SJSA1 (cell line): ENCODE measurements at regions not wholly inside any gene's neighbourhood (a gene's known extent, or its start where the extent isn't known, plus 50 kb on each side); places are given as distances from the start of the nearest gene placed in this dataset.

ENCODE experiments used
- DNase-seq, 2 experiments: peaks; one replicate each; pipeline ENCODE4 v3.0.0-alpha.2; 2015 to 2020; ENCODE audit warnings: low spot score in 2 of 2, low read depth in 1 of 2
- H3K27ac ChIP-seq: fragments of 250-450 bp; sonication (Bioruptor Pico); 2 replicates; pipeline ENCODE4 v1.5.1; 2020; ENCODE audit warnings: mild to moderate bottlenecking, moderate library complexity
- H3K27me3 ChIP-seq: fragments of 250-450 bp; sonication (Bioruptor Pico); replicated peaks from 2 replicates; pipeline ENCODE4 v1.5.1; 2020; ENCODE audit warnings: mild to moderate bottlenecking, moderate library complexity
- H3K36me3 ChIP-seq: fragments of 250-450 bp; sonication (Bioruptor Pico); 2 replicates; pipeline ENCODE4 v1.5.1; 2020; ENCODE audit warnings: mild to moderate bottlenecking
- H3K4me1 ChIP-seq: fragments of 250-450 bp; sonication (Bioruptor Pico); replicated peaks from 2 replicates; pipeline ENCODE4 v1.6.1; 2021; ENCODE audit warnings: mild to moderate bottlenecking
- H3K4me3 ChIP-seq: fragments of 250-450 bp; sonication (Bioruptor Pico); 2 replicates; pipeline ENCODE4 v1.5.1; 2020; ENCODE audit warnings: mild to moderate bottlenecking
- H3K9me3 ChIP-seq: fragments of 250-450 bp; sonication (Bioruptor Pico); replicated peaks from 2 replicates; pipeline ENCODE4 v1.5.1; 2020; ENCODE audit warnings: mild to moderate bottlenecking

- no peaks in the 10 kb centered on the region for H3K36me3 ChIP-seq
- H3K4me1 ChIP-seq, result no peaks in the 10 kb centered on the region
- no peak overlapping the region for H3K4me3 ChIP-seq
- no peak for DNase-seq
- H3K9me3 ChIP-seq, result no peaks in the 10 kb centered on the region
- no peak overlapping the region for H3K27ac ChIP-seq
- H3K27me3 ChIP-seq, result no peaks in the 10 kb centered on the region
Observed at GRCh38 chr11:10941871-10942270, 84.0 kb upstream of the ZBED5 start.

- DNase-seq, result no peak
- H3K27ac ChIP-seq, result no peak overlapping the region
- no peak overlapping the region for H3K4me3 ChIP-seq
- no peaks in the 10 kb centered on the region for H3K4me1 ChIP-seq
- no peaks in the 10 kb centered on the region for H3K36me3 ChIP-seq
- H3K27me3 ChIP-seq, result no peaks in the 10 kb centered on the region
- no peaks in the 10 kb centered on the region for H3K9me3 ChIP-seq
Observed at GRCh38 chr11:10941414-10941813, 83.6 kb upstream of the ZBED5 start.

DNA sequence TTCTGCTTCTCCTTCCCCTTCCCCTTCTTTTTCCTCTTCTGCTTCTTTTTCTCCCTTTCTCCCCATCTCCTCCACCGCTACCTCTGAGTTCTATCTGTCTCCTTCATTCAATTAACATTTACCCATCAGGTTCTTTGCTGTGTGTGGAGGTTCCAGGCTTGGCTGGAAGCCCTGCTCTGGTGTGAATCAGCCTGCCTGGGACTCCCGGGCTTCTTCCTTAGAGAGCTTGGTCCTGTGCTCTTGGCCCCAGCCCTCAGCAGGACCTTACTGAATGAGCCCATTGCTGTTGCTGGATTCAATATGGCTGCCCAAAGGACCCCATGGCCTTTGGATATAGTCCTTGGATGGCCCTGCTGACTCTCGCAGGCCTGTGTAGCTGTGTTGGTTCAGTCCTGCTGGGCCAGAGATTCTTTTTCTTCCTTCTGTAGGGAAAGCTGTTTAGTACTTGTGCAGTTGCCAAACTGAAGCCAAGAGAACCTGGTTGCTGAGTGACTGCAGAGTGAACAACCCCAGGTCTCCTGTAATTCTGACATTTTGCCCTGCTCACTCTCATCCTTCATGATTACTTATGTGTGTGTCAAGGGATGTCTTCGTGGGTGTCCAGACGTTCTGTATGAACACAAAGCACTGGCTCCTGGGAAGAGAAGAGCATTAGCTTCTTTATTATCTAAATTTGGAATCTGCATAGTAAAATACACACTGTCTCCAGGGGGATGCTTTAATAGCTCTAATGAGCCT lies 81.0 kb upstream of the ZBED5 start:
- Histone ChIP-seq H3K9me3 (no peaks in the 10 kb centered on the region), H3K27ac (no peak overlapping the region), H3K36me3 (no peaks in the 10 kb centered on the region), H3K27me3 (no peaks in the 10 kb centered on the region), H3K4me1 (no peaks in the 10 kb centered on the region; the same call in 1 of the 2 replicates), H3K4me3 (no peak overlapping the region)
- no peak for DNase-seq

GRCh38 chr11:10938231-10938630 lies 80.4 kb upstream of the ZBED5 start:
- H3K27me3 ChIP-seq, result no peaks in the 10 kb centered on the region
- no peak overlapping the region for H3K4me3 ChIP-seq
- peaks cover 4% of the 10 kb centered on the region for H3K4me1 ChIP-seq
- no peaks in the 10 kb centered on the region for H3K36me3 ChIP-seq
- no peak for DNase-seq
- no peak overlapping the region for H3K27ac ChIP-seq
- no peaks in the 10 kb centered on the region for H3K9me3 ChIP-seq

GRCh38 chr11:10937385-10937771 lies 79.5 kb upstream of the ZBED5 start:
- Histone ChIP-seq H3K9me3 (no peaks in the 10 kb centered on the region), H3K36me3 (no peaks in the 10 kb centered on the region), H3K27ac (no peak overlapping the region), H3K4me1 (peaks cover 4% of the 10 kb centered on the region), H3K27me3 (no peaks in the 10 kb centered on the region), H3K4me3 (no peak overlapping the region)
- no peak for DNase-seq

GRCh38 chr11:10936626-10937384 lies 79.0 kb upstream of the ZBED5 start:
- Histone ChIP-seq H3K4me3 (no peak overlapping the region), H3K27me3 (no peaks in the 10 kb centered on the region), H3K27ac (no peak overlapping the region), H3K36me3 (no peaks in the 10 kb centered on the region), H3K4me1 (peaks cover 5% of the 10 kb centered on the region), H3K9me3 (no peaks in the 10 kb centered on the region)
- DNase-seq, result no peak

- H3K36me3 ChIP-seq, result no peaks in the 10 kb centered on the region
- no peaks in the 10 kb centered on the region for H3K9me3 ChIP-seq
- peaks cover 13% of the 10 kb centered on the region for H3K4me1 ChIP-seq
- DNase-seq, result no peak
- no peak overlapping the region for H3K4me3 ChIP-seq
- H3K27me3 ChIP-seq, result no peaks in the 10 kb centered on the region
- no peak overlapping the region for H3K27ac ChIP-seq
Observed at GRCh38 chr11:10935015-10935559, 77.2 kb upstream of the ZBED5 start.

DNA sequence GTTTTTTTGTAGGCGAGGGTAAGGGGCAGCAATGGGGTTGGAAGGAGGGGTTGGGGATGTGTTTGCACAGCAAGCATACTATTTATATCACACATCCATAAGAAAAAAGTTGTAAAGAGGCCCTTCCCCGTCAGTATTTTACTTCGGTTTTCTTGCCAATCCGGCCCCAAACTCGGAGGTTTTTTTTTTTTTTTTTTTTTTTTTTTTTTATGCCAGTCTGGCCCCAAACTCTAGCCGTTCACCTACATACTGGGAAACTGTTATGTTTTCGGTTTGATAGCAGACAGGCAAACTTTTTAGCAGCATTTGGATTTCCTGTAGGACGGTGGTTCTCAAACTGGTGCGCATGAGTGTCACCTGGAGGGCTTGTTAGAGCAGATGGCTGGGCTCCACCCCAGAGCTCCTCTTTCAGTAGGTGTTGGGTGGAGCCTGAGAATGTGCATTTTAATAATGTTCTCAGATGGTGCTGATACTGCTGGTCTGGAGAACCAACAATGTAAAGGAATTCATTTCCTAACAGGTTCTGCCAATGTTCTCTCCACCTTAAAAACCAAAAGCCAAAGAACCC lies 76.5 kb upstream of the ZBED5 start:
- Histone ChIP-seq H3K4me1 (peaks cover 14% of the 10 kb centered on the region), H3K27me3 (no peaks in the 10 kb centered on the region), H3K36me3 (no peaks in the 10 kb centered on the region), H3K27ac (peak overlapping the region; percentile 55; the same call in 1 of the 2 replicates), H3K9me3 (no peaks in the 10 kb centered on the region), H3K4me3 (peak overlapping the region; percentile 35)
- no peak for DNase-seq

DNA sequence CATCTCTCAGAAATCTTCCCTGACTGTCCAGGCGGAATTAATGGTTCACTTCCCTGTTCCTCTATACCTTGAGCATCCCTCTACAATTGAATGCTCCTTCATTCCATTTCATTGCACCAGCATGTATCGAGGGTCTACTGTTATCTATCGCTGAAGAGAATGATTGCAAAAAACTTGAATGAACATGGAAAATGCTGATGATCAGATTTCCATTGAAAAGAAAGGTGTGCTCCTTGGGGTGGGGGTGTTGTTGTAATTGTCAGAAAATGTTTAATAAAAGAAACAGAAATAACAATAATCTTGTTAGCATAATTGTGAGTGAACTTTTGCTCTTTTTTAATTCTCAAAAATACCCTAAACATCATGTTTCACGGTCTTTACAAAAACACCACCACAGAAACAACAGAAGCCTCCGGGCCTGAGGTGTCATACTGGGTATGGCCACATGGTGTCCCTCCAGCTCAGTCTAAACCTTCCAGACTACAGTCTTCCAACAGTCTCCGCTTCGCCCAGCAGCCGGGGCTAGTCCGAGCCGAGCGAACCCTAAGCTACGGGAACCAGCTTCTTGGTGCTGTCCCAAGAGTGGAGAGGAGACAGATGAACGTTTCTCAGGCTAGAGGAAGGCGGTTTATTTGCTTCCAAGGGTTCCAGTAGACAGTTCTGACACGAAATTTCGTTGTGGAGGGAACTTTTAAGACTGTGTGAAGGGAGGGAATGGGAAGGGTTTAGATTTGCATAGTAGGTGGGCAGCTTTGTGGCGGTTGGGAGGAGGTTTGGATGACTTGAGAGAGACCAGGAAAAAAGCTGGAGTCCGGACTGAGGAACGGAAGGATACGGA lies 75.8 kb upstream of the ZBED5 start:
- peak overlapping the region; percentile 55 for H3K27ac ChIP-seq
- H3K4me1 ChIP-seq, result peaks cover 14% of the 10 kb centered on the region
- peak overlapping the region; percentile 35 for H3K4me3 ChIP-seq
- no peaks in the 10 kb centered on the region for H3K27me3 ChIP-seq
- DNase-seq, result peak; percentile 91 to 93
- no peaks in the 10 kb centered on the region for H3K9me3 ChIP-seq
- H3K36me3 ChIP-seq, result no peaks in the 10 kb centered on the region

DNA sequence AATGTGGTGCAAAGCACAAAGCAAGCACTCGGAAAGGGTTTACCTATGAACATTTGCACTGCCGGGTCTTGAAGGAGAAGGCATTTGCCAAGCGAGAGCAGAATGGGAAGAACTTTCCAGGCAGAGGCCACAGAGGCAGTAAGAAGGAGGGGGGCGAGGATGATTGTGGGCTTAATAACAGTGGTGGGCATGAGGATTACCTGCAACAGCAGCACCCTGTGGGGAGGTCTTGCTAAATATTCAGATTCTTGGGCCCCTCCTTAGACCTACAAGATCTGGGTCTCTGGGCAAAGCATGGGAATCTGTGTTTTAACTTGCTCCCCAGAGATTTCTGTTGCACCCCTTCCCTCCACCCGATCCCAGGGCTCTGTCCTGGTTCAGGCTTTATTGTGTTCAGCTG lies 75.1 kb upstream of the ZBED5 start:
- Histone ChIP-seq H3K4me3 (no peak overlapping the region), H3K9me3 (no peaks in the 10 kb centered on the region), H3K36me3 (no peaks in the 10 kb centered on the region), H3K4me1 (peaks cover 14% of the 10 kb centered on the region), H3K27ac (no peak overlapping the region), H3K27me3 (no peaks in the 10 kb centered on the region)
- DNase-seq, result no peak

DNA sequence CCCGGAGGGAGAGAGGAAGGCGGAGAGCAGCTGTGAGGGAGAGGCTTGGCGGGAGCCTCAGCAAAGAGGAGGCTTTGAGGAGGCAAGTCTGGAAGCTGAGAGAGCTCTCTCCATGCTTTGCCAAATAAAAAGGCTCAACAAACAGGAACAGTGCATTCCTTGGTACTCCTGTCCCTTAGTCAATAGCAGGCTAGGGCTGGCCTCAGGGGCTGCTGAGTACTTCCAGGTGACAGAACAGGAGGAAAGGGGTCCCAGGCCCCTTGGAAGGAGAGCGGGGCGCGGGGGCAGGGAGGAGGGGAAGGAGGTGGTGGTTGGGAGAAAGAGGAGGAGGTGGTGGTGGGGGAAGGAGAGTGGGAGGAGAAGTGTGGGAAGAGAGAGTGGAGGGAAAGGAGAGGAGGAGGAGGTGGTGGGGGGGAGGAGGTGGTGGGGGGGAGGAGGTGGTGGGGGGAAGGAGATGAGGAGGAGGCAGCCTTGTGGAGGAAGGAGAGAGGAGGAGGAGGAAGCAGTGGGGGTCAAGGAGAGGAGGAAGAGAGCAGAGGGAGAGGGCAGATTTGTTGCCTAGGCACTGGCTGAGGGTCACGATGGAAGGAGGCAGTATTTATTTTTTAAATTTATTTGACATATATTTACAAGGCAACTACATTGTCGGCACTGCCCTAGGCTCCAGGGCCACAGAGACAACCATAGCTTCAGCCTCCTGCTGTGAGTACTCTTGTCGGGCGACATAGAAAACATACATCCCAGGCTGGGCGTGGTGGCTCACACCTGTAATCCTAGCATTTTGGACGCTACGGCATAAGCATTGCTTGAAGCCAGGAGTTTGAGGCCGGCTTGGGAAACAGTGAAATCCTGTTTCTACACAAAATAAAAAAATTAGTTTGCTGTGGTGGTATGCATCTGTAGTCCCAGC lies 74.2 kb upstream of the ZBED5 start:
- DNase-seq, result no peak
- peak overlapping the region; percentile 55 for H3K4me3 ChIP-seq
- no peaks in the 10 kb centered on the region for H3K9me3 ChIP-seq
- peak overlapping the region; percentile 71 for H3K27ac ChIP-seq
- peaks cover 21% of the 10 kb centered on the region for H3K4me1 ChIP-seq
- H3K27me3 ChIP-seq, result no peaks in the 10 kb centered on the region
- no peaks in the 10 kb centered on the region for H3K36me3 ChIP-seq

- peaks cover 30% of the 10 kb centered on the region for H3K4me1 ChIP-seq
- H3K4me3 ChIP-seq, result peak overlapping the region; percentile 55
- H3K27me3 ChIP-seq, result no peaks in the 10 kb centered on the region
- peak; percentile 71 for DNase-seq
- H3K36me3 ChIP-seq, result no peaks in the 10 kb centered on the region
- H3K27ac ChIP-seq, result peak overlapping the region; percentile 71
- no peaks in the 10 kb centered on the region for H3K9me3 ChIP-seq
Observed at GRCh38 chr11:10930972-10931760, 73.3 kb upstream of the ZBED5 start.
